GM12872 (cell line): ENCODE measurements at regions not wholly inside any gene's neighbourhood (a gene's known extent, or its start where the extent isn't known, plus 50 kb on each side); places are given as distances from the start of the nearest gene placed in this dataset.

ENCODE experiments used
- CTCF ChIP-seq: IDR thresholded peaks from 3 replicates; pipeline ENCODE4 v1.5.1; 2011; ENCODE audit warnings: low read depth, mild to moderate bottlenecking, low read length, moderate library complexity; ENCODE audit not compliant: insufficient read depth

DNA sequence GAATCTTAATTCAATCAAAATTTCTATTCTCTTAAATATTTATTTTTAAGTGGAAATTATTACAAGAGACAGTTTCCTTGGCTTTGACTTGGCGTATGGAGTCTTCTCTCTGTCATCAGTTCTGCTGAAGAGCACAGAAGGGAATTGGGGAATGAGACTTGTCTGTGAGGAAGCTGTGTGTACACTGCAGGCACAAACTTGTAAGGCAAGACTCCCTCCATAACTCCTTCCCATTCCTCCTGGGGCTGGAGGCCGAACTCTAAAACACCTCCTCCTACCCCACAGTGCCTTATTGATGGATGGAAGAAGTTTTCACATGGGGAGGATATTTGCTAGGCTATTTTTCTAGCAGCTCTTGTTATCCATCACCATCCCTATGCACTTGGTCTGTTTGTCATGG is 187.4 kb upstream of the ELL2 start:
- TF ChIP-seq CTCF = no peak

- TF ChIP-seq CTCF = no peak
These were observed 186.7 kb upstream of the ELL2 start for GRCh38 chr5:96148376-96148775.

DNA sequence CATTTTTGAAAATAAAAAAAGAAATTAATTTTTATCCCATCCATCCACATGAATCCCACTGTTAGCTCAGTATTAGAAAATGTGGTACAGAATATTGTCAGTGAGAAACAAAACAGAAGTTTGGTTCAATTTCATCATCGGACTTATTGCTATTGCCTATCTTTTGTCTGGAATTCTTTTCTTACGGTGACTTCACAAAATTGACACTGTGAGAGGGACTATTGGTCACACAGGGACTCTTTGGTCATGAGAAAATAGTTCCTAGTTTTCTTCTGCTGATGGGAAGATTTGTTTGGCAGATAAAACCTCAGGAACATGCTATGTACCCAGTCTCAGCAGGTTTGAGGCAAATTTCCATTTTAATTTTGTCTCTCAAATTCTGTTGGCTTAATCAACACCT is 186.2 kb upstream of the ELL2 start:
- TF ChIP-seq CTCF = no peak

GRCh38 chr5:96146675-96147074 is 185.0 kb upstream of the ELL2 start:
- no peak for TF ChIP-seq CTCF

DNA sequence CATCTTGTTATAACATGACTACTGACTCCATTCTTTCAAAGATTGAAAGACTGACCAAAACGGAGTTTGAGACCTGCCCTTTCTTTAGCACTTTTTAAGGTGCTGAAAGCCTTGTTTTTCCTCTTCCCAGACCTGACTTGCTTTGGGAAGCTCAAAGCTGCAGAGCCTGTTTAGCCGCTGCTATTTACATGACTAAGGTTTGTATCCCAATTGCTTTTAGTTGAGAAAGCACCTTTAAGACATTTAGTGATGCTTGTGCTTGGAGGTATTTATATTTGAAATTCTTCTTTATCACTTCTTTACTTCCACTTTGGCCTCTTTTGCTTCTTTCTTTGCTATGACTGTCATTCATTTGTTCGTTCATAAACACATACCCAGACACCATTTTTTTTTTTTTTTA is 182.6 kb upstream of the ELL2 start:
- TF ChIP-seq CTCF = no peak

DNA sequence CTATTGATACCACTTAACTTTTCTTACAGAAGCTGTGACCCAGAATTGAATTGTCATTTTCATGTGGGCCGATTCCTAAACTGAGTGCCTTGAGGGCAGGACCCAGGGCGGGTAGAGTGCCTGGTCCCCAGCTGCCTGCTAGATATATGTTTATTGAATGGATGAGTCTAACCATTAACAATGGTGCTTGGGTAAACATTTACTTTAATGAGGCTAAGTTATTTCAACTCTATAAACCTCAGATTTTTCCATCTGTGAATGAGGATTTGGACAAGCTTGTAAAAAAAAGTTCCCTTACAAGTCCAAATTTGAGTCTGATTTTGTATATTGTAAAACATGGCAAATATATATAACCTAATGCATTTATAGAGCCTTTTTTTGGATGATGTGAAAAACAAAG is 181.8 kb upstream of the ELL2 start:
- TF ChIP-seq CTCF = no peak

DNA sequence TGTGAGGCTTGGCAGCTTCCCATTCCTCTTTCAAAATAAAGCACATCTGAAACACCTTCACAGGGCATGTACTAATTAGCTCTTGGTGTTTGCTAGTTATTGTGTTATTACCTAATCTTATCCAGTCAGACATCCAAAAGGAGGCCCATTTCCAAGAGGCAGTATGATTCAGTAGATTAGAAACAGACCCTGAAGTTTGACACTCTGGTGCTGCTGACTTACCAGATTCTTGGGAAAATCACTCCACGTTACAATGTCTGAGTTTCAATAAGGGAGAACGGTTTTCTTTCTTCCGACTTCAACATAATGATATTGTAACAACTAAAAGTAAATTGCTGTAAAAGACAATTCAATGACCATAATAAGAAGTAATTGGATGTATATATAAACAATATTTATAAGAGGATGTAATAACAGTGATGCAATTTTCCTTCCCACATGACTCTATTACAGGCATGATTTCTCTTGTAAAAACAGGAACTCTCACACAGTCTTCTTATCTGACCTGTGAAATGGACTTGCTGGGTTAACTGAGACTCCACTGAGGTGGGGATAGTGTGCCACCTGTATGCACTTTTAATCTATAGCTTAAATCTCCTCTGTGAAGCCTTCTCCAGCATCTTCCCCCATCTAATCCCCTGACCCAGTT is 181.3 kb upstream of the ELL2 start:
- no peak for TF ChIP-seq CTCF
